ENCODE measurements at regions not wholly inside any gene's neighbourhood (a gene's known extent, or its start where the extent isn't known, plus 50 kb on each side); places are given as distances from the start of the nearest gene placed in this dataset.
"Not testable (repeated sequence)": the region's sequence is repeated elsewhere in the genome, so short reads cannot be mapped to it uniquely, and the experiment has no call there.

DNA sequence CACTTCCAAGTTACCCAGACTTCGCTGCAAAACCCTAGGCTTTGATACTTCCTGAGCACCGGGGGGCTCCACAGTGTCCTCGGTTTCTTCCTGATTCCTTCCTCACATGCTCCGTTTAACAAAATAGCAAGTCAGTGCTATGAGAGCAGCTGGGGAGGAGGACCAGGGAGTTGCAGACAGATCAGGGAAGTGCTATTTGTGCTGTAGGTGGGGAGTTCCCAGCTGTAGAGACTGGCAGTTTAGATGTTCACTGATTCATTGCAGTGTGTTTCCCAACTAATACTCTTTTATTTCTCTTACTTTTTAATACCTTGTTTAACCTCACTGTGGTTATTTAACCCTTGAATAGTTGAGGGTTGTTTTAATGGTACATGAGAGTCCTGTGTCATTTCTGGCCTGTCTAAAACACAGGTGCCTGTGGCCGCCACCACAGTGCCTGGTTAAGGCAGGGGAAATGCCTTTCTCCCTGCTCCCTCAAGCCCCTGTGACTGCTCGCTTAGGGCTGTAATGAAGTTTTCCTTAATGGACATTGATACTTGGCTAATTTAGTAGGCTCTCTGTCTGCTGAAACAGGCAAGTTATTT lies 113.5 kb downstream of the GOLGA6L22 start:
- TF ChIP-seq, protein P1, sequence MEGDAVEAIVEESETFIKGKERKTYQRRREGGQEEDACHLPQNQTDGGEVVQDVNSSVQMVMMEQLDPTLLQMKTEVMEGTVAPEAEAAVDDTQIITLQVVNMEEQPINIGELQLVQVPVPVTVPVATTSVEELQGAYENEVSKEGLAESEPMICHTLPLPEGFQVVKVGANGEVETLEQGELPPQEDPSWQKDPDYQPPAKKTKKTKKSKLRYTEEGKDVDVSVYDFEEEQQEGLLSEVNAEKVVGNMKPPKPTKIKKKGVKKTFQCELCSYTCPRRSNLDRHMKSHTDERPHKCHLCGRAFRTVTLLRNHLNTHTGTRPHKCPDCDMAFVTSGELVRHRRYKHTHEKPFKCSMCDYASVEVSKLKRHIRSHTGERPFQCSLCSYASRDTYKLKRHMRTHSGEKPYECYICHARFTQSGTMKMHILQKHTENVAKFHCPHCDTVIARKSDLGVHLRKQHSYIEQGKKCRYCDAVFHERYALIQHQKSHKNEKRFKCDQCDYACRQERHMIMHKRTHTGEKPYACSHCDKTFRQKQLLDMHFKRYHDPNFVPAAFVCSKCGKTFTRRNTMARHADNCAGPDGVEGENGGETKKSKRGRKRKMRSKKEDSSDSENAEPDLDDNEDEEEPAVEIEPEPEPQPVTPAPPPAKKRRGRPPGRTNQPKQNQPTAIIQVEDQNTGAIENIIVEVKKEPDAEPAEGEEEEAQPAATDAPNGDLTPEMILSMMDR (IDR thresholded peaks at IDR 0.05) = not testable (repeated sequence)
- not testable (repeated sequence) for TF ChIP-seq POLR2A (IDR thresholded peaks at IDR 0.05; ENCODE audit: low read depth); POLR2AphosphoS5 (IDR thresholded peaks at IDR 0.05)
